Body of pancreas (tissue), 4 donors: ENCODE measurements at regions not wholly inside any gene's neighbourhood (a gene's known extent, or its start where the extent isn't known, plus 50 kb on each side); places are given as distances from the start of the nearest gene placed in this dataset.

Experiments
- CTCF ChIP-seq, 7 experiments: fragments of 450-650 bp in 4 of 7; fragments of 200-600 bp in 3 of 7; sonication (generic) in 3 of 7; IDR thresholded peaks; one replicate each; pipeline ENCODE4 v1.5.1; 2016 to 2019; ENCODE audit warnings: antibody characterized with exemption in 7 of 7
- POLR2A ChIP-seq, 3 donors: fragments of 450-650 bp; IDR thresholded peaks; one replicate each; pipeline ENCODE4 v1.6.1; 2016; ENCODE audit warnings: antibody characterized with exemption in 3 of 3, mild to moderate bottlenecking in 2 of 3

DNA sequence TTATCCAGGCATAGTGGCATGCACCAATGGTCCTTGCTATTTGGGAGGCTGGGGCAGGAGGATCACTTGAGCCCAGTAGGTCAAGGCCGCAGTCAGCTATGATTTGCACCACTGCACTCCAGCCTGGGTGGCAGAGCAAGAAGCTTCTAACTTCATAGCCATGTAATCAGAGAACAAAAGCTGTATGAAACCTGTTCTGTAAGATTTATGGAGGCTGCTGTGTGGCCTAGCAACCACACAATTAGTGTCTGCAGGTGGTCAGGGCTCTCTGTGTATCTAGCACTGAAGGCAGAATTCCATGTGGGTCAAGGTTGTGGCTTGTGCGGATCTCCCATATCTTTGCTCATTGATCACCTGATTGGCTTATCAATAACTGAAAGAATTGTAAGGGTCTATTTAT lies 221.5 kb upstream of the FOXK1 start:
- no peak for TF ChIP-seq CTCF (IDR thresholded peaks at IDR 0.05)
- no peak for TF ChIP-seq POLR2A (IDR thresholded peaks at IDR 0.05)
